HEK293 (cell line): ENCODE measurements at regions not wholly inside any gene's neighbourhood (a gene's known extent, or its start where the extent isn't known, plus 50 kb on each side); places are given as distances from the start of the nearest gene placed in this dataset.

Experiments
- CTCF ChIA-PET: fragments of 350-600 bp; formaldehyde crosslinking; extraction: SDS; loops from one replicate; lab custom pipeline; 2021; ENCODE audit warnings: antibody characterized with exemption; lab: Yijun Ruan, JAX
- POLR2A ChIA-PET: fragments of 300-600 bp; formaldehyde crosslinking; extraction: SDS; loops from one replicate; lab custom pipeline; 2020; ENCODE audit warnings: antibody characterized with exemption, inconsistent platforms; lab: Yijun Ruan, JAX
- H3K27ac ChIP-seq: fragments of 200-500 bp; sonication (Bioruptor generic); 2 replicates; pipeline ENCODE4 v1.5.1; 2014; ENCODE audit warnings: low read depth, low read length, control low read depth, inconsistent platforms; ENCODE audit errors: extremely low read depth
- H3K36me3 ChIP-seq, 2 experiments: fragments of 200-500 bp in 1 of 2; sonication (Bioruptor generic) in 1 of 2; 1 replicate in 1 of 2; 2 replicates in 1 of 2; pipeline ENCODE4 v1.5.1; 2014 to 2017; ENCODE audit warnings: inconsistent platforms in 2 of 2, low read length in 2 of 2; ENCODE audit not compliant: control insufficient read depth in 2 of 2, insufficient read depth in 1 of 2
- H3K4me1 ChIP-seq: fragments of 200-500 bp; sonication (Bioruptor generic); 2 replicates; pipeline ENCODE4 v1.5.1; 2014; ENCODE audit warnings: mild to moderate bottlenecking, low read length, inconsistent platforms; ENCODE audit not compliant: control insufficient read depth, insufficient read depth
- H3K4me3 ChIP-seq: 2 replicates; pipeline ENCODE4 v1.5.1; 2011; ENCODE audit warnings: low read depth, mild to moderate bottlenecking, control low read depth, low read length, moderate library complexity
- H3K9me3 ChIP-seq: fragments of 200-500 bp; sonication (Bioruptor generic); 2 replicates; pipeline ENCODE4 v1.5.1; 2014; ENCODE audit warnings: low read depth, low read length, inconsistent platforms; ENCODE audit not compliant: control insufficient read depth, insufficient read depth
- REST ChIP-seq: fragments of 450-650 bp; formaldehyde crosslinking; IDR thresholded peaks from 2 replicates; pipeline ENCODE4 v1.5.1; 2016; ENCODE audit warnings: missing biosample characterization, missing genetic modification characterization
- ZFP69B ChIP-seq: fragments of 450-650 bp; formaldehyde crosslinking; IDR thresholded peaks from 2 replicates; pipeline ENCODE4 v1.5.1; 2016; ENCODE audit warnings: missing biosample characterization, missing genetic modification characterization
- ZNF10 ChIP-seq: fragments of 450-650 bp; formaldehyde crosslinking; IDR thresholded peaks from 2 replicates; pipeline ENCODE4 v1.5.1; 2017; ENCODE audit warnings: missing biosample characterization, missing genetic modification characterization
- ZNF132 ChIP-seq: fragments of 450-650 bp; formaldehyde crosslinking; IDR thresholded peaks from 2 replicates; pipeline ENCODE4 v1.5.1; 2017; ENCODE audit warnings: missing biosample characterization, missing genetic modification characterization, borderline replicate concordance
- ZNF155 ChIP-seq: fragments of 450-650 bp; formaldehyde crosslinking; IDR thresholded peaks from 2 replicates; pipeline ENCODE4 v1.5.1; 2016; ENCODE audit warnings: missing biosample characterization, missing genetic modification characterization
- ZNF175 ChIP-seq: fragments of 450-650 bp; formaldehyde crosslinking; IDR thresholded peaks from 2 replicates; pipeline ENCODE4 v1.5.1; 2016; ENCODE audit warnings: missing biosample characterization, missing genetic modification characterization
- ZNF184 ChIP-seq: fragments of 450-650 bp; IDR thresholded peaks from 2 replicates; pipeline ENCODE4 v1.5.1; 2018; ENCODE audit warnings: missing biosample characterization, mild to moderate bottlenecking, missing genetic modification characterization
- ZNF19 ChIP-seq: fragments of 450-650 bp; formaldehyde crosslinking; IDR thresholded peaks from 2 replicates; pipeline ENCODE4; 2016; ENCODE audit warnings: missing biosample characterization, missing genetic modification characterization, low read depth
- ZNF274 ChIP-seq, 2 experiments: fragments of 200-500 bp in 1 of 2; fragments of 450-650 bp in 1 of 2; sonication (Bioruptor generic) in 1 of 2; formaldehyde crosslinking in 1 of 2; IDR thresholded peaks; 2 replicates each; pipeline versions ENCODE4 v1.5.1 to v1.6.1; 2014 to 2016; ENCODE audit warnings: borderline replicate concordance in 1 of 2, inconsistent platforms in 1 of 2, low read length in 1 of 2, missing biosample characterization in 1 of 2, missing genetic modification characterization in 1 of 2
- ZNF423 ChIP-seq: fragments of 450-650 bp; formaldehyde crosslinking; IDR thresholded peaks from 2 replicates; pipeline ENCODE4 v1.5.1; 2016; ENCODE audit warnings: missing biosample characterization, missing genetic modification characterization
- ZNF560 ChIP-seq: fragments of 450-650 bp; formaldehyde crosslinking; IDR thresholded peaks from 2 replicates; pipeline ENCODE4 v1.5.1; 2017; ENCODE audit warnings: missing biosample characterization, missing genetic modification characterization, borderline replicate concordance
- ZNF670 ChIP-seq: fragments of 450-650 bp; formaldehyde crosslinking; IDR thresholded peaks from 2 replicates; pipeline ENCODE4 v1.5.1; 2016; ENCODE audit warnings: missing biosample characterization, missing genetic modification characterization, low read depth
- ZNF704 ChIP-seq: fragments of 450-650 bp; formaldehyde crosslinking; IDR thresholded peaks from 2 replicates; pipeline ENCODE4 v1.5.1; 2016; ENCODE audit warnings: missing biosample characterization, missing genetic modification characterization
- ZNF76 ChIP-seq: fragments of 450-650 bp; formaldehyde crosslinking; IDR thresholded peaks from 2 replicates; pipeline ENCODE4; 2016; ENCODE audit warnings: low read depth, missing biosample characterization, missing genetic modification characterization, borderline replicate concordance
- ZNF837 ChIP-seq: fragments of 450-650 bp; formaldehyde crosslinking; IDR thresholded peaks from 2 replicates; pipeline ENCODE4 v1.5.1; 2016; ENCODE audit warnings: missing biosample characterization, missing genetic modification characterization
- TF ChIP-seq, protein P1 (sequence below): sonication (generic); formaldehyde crosslinking; IDR thresholded peaks from 2 replicates; pipeline ENCODE4 v1.8.1; 2022; ENCODE audit warnings: mild to moderate bottlenecking, moderate library complexity, missing genetic modification reagents
- TF ChIP-seq, protein P2 (sequence below): fragments of 450-650 bp; formaldehyde crosslinking; IDR thresholded peaks from 2 replicates; pipeline ENCODE4 v1.5.1; 2017; ENCODE audit warnings: missing biosample characterization, missing genetic modification characterization

- ChIA-PET CTCF (no interaction called here), POLR2A (no interaction called here)
- Histone ChIP-seq H3K4me1 (no peaks in the 10 kb centered on the region), H3K4me3 (no peak overlapping the region), H3K9me3 (no peaks in the 10 kb centered on the region), H3K27ac (no peak overlapping the region), H3K36me3 (no peaks in the 10 kb centered on the region)
- TF ChIP-seq, protein P1, sequence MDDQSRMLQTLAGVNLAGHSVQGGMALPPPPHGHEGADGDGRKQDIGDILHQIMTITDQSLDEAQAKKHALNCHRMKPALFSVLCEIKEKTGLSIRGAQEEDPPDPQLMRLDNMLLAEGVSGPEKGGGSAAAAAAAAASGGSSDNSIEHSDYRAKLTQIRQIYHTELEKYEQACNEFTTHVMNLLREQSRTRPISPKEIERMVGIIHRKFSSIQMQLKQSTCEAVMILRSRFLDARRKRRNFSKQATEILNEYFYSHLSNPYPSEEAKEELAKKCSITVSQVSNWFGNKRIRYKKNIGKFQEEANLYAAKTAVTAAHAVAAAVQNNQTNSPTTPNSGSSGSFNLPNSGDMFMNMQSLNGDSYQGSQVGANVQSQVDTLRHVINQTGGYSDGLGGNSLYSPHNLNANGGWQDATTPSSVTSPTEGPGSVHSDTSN (CRISPR knock-in tag) = no peak
- TF ChIP-seq, protein P2, sequence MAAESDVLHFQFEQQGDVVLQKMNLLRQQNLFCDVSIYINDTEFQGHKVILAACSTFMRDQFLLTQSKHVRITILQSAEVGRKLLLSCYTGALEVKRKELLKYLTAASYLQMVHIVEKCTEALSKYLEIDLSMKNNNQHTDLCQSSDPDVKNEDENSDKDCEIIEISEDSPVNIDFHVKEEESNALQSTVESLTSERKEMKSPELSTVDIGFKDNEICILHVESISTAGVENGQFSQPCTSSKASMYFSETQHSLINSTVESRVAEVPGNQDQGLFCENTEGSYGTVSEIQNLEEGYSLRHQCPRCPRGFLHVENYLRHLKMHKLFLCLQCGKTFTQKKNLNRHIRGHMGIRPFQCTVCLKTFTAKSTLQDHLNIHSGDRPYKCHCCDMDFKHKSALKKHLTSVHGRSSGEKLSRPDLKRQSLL (tag by site-specific recombination) = no peak
- TF ChIP-seq ZNF560 (no peak), ZFP69B (tag by site-specific recombination) (no peak), ZNF704 (tag by site-specific recombination) (no peak), ZNF10 (tag by site-specific recombination) (no peak), ZNF175 (tag by site-specific recombination) (no peak), ZNF423 (tag by site-specific recombination) (no peak)
- TF ChIP-seq, all 188 proteins: peak for 0
Observed at GRCh38 chr20:55090286-55090685, 614.9 kb downstream of the DOK5 start.

DNA sequence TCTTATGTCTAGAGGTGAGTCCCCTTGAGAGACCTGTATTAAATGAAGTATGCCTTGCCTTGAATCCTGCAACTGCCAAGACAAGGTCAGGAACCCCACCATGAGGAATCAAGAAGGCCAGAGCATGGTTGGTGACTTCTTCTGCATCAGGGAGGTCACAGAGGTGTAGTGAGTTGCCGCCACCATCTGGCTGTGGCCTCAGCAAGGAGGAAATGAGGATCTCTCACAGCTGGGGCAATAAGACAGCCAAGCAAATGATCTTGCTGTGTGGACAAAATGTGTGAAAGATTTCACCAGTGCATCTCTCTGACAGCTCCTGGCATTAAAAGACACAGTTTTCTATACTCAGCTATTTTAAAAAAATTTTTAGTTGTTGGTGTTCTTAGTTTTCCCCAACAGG, 611.0 kb downstream of the DOK5 start:
- no peak overlapping the region for H3K4me3 ChIP-seq
- H3K4me1 ChIP-seq = no peaks in the 10 kb centered on the region
- H3K9me3 ChIP-seq = no peaks in the 10 kb centered on the region
- CTCF ChIA-PET = no interaction called here
- POLR2A ChIA-PET = no interaction called here
- TF ChIP-seq REST (no peak), ZNF76 (tag by site-specific recombination) (no peak), ZNF274 (IDR thresholded peaks at IDR 0.05; ENCODE audit: low read length) (no peak), ZNF274 (tag by site-specific recombination; IDR thresholded peaks at IDR 0.05; ENCODE audit: borderline replicate concordance) (no peak), ZNF670 (tag by site-specific recombination) (no peak), ZNF132 (tag by site-specific recombination) (no peak), ZNF184 (tag by site-specific recombination) (no peak), ZNF837 (tag by site-specific recombination) (no peak), ZNF19 (tag by site-specific recombination) (no peak), ZNF155 (tag by site-specific recombination) (no peak)
- H3K36me3 ChIP-seq = no peaks in the 10 kb centered on the region
- H3K27ac ChIP-seq = no peak overlapping the region
